ENCODE measurements at regions not wholly inside any gene's neighbourhood (a gene's known extent, or its start where the extent isn't known, plus 50 kb on each side); places are given as distances from the start of the nearest gene placed in this dataset.

DNA sequence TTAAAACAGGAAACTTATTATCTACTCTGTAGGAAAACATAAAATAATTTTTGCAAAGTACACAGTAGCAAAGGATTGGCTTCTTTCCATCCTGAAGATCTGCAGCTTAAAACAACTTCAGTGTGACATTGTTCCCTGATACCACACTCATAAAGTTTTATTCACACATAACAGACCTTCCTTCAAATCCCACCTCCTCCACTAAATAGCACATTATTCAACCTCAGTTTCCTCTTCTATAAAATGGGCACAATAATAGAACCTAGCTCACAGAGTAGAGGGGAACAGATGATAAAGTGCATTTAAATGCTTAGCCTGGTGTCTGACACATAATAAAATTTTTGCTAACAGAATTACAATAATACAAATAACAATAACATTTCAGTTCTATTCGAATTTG is 250.4 kb upstream of the RBBP8 start:
- POLR2A ChIA-PET (ENCODE audit: low non-redundant PET): no interaction called here
- no peak for TF ChIP-seq EZH2 (IDR thresholded peaks at IDR 0.05; ENCODE audit: borderline replicate concordance, low read depth, low read length, poor library complexity, severe bottlenecking)
- intact Hi-C loops (cut with micrococcal nuclease; ENCODE audit: unreplicated experiment): loop anchor here (10.0 kb wide), 1 partner anchor 78 kb away; no protein-coding TSS in a partner anchor
- CTCF ChIA-PET: no interaction called here
- Histone ChIP-seq H3K27me3 (replicated peaks; ENCODE audit: insufficient read depth, low read depth, low read length, poor library complexity) (peaks cover 18% of the 10 kb centered on the region), H3K4me1 (ENCODE audit: insufficient read depth, low read length, poor library complexity, severe bottlenecking) (no peaks in the 10 kb centered on the region), H3K9me3 (ENCODE audit: low read depth, low read length, poor library complexity, severe bottlenecking) (no peaks in the 10 kb centered on the region), H3K4me3 (ENCODE audit: low read depth, low read length, poor library complexity, severe bottlenecking) (no peak overlapping the region), H3K36me3 (ENCODE audit: insufficient read depth, low read length, poor library complexity, severe bottlenecking) (no peaks in the 10 kb centered on the region), H3K27ac (ENCODE audit: low read depth, low read length, poor library complexity, severe bottlenecking) (no peak overlapping the region)
- BruUV-seq (replicated peaks): no TSS peak
- no peak for DNase-seq (ENCODE audit: low spot score)

DNA sequence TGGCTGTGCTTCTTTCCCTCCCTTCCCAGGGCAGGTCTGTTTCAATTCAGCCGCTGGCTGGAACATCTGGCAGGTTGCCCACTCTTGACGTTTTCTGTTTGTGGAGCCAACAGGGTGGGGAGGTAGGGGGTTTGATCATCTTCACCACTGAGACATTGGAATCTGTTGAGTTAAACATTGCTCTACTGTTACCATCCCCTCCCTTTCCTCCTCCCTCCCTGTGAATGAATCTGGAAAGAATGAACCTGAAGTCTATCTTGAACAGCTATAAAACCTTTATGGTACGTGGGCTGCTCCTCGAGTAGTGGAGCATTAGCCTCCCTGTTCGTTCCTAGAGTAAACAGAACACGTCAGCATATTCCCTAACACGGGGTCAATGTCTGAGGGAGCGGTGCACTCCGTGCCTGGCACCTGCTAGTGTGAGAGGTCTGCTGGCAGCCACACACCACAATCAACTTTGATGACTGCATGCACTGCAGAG is 249.9 kb upstream of the RBBP8 start:
- TF ChIP-seq, protein P1, sequence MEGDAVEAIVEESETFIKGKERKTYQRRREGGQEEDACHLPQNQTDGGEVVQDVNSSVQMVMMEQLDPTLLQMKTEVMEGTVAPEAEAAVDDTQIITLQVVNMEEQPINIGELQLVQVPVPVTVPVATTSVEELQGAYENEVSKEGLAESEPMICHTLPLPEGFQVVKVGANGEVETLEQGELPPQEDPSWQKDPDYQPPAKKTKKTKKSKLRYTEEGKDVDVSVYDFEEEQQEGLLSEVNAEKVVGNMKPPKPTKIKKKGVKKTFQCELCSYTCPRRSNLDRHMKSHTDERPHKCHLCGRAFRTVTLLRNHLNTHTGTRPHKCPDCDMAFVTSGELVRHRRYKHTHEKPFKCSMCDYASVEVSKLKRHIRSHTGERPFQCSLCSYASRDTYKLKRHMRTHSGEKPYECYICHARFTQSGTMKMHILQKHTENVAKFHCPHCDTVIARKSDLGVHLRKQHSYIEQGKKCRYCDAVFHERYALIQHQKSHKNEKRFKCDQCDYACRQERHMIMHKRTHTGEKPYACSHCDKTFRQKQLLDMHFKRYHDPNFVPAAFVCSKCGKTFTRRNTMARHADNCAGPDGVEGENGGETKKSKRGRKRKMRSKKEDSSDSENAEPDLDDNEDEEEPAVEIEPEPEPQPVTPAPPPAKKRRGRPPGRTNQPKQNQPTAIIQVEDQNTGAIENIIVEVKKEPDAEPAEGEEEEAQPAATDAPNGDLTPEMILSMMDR (conservative IDR thresholded peaks at IDR 0.05; ENCODE audit: low read depth, low read length): no peak
- TF ChIP-seq EZH2 (IDR thresholded peaks at IDR 0.05; ENCODE audit: borderline replicate concordance, low read depth, low read length, poor library complexity, severe bottlenecking): no peak
- POLR2A ChIA-PET (ENCODE audit: low non-redundant PET): no interaction called here
- CTCF ChIA-PET: no interaction called here
- Histone ChIP-seq H3K27me3 (replicated peaks; ENCODE audit: insufficient read depth, low read depth, low read length, poor library complexity) (peaks cover 16% of the 10 kb centered on the region), H3K4me1 (ENCODE audit: insufficient read depth, low read length, poor library complexity, severe bottlenecking) (no peaks in the 10 kb centered on the region), H3K36me3 (ENCODE audit: insufficient read depth, low read length, poor library complexity, severe bottlenecking) (no peaks in the 10 kb centered on the region), H3K4me3 (ENCODE audit: low read depth, low read length, poor library complexity, severe bottlenecking) (no peak overlapping the region), H3K27ac (ENCODE audit: low read depth, low read length, poor library complexity, severe bottlenecking) (no peak overlapping the region), H3K9me3 (ENCODE audit: low read depth, low read length, poor library complexity, severe bottlenecking) (no peaks in the 10 kb centered on the region)
- intact Hi-C loops (cut with micrococcal nuclease; ENCODE audit: unreplicated experiment): loop anchor here (10.0 kb wide), 1 partner anchor 78 kb away; no protein-coding TSS in a partner anchor
- peak; percentile 9 for DNase-seq (ENCODE audit: low spot score)
- BruUV-seq (replicated peaks): no TSS peak

DNA sequence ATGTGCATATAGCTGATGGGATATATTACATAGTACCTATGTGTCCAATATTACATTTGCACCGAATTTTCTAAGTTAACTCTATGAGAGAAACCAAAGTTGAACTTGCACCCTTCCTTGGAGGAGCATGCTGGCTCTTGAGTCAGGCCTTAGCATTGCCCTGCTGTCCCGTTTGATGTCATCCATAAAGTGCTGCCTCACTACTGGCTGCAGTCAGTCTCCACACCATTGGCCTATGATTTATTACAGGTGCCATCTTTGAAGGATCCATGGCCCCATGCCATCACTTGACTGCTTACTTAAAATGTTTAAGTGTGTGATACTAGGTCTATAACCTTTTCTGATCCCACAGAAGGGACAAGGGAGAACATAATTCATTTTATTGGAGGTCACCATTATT is 249.3 kb upstream of the RBBP8 start:
- Histone ChIP-seq H3K27me3 (replicated peaks; ENCODE audit: insufficient read depth, low read depth, low read length, poor library complexity) (peaks cover 11% of the 10 kb centered on the region), H3K9me3 (ENCODE audit: low read depth, low read length, poor library complexity, severe bottlenecking) (no peaks in the 10 kb centered on the region), H3K4me3 (ENCODE audit: low read depth, low read length, poor library complexity, severe bottlenecking) (no peak overlapping the region), H3K27ac (ENCODE audit: low read depth, low read length, poor library complexity, severe bottlenecking) (no peak overlapping the region), H3K4me1 (ENCODE audit: insufficient read depth, low read length, poor library complexity, severe bottlenecking) (no peaks in the 10 kb centered on the region), H3K36me3 (ENCODE audit: insufficient read depth, low read length, poor library complexity, severe bottlenecking) (no peaks in the 10 kb centered on the region)
- intact Hi-C loops (cut with micrococcal nuclease; ENCODE audit: unreplicated experiment): loop anchor here (10.0 kb wide), 1 partner anchor 79 kb away; no protein-coding TSS in a partner anchor
- BruUV-seq (replicated peaks): no TSS peak
- ChIA-PET CTCF (no interaction called here), POLR2A (ENCODE audit: low non-redundant PET) (no interaction called here)
- no peak for DNase-seq (ENCODE audit: low spot score)
- TF ChIP-seq EZH2 (IDR thresholded peaks at IDR 0.05; ENCODE audit: borderline replicate concordance, low read depth, low read length, poor library complexity, severe bottlenecking): no peak
- TF ChIP-seq, protein P1 (conservative IDR thresholded peaks at IDR 0.05; ENCODE audit: low read depth, low read length): no peak

DNA sequence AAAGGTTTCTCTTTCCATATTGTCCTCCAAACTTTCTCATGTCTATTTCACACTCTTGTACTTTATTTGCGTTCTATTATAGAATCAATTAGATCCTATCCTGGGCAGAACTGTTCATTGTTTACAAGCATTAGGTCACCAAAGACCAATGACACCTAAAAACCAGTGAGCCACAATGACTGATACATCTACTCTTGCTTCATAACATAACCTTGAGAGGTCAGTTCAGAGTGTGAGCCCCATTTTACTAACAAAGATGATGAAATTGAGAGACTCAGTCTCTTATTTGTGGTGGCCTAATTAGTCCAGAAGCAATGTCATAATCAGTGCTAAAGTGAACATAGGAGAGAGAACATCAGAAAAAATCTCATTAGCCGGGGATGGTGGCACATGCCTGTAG is 248.9 kb upstream of the RBBP8 start:
- no peak overlapping the region for H3K4me3 ChIP-seq (ENCODE audit: low read depth, low read length, poor library complexity, severe bottlenecking)
- H3K9me3 ChIP-seq (ENCODE audit: low read depth, low read length, poor library complexity, severe bottlenecking): no peaks in the 10 kb centered on the region
- H3K36me3 ChIP-seq (ENCODE audit: insufficient read depth, low read length, poor library complexity, severe bottlenecking): no peaks in the 10 kb centered on the region
- no peak overlapping the region for H3K27ac ChIP-seq (ENCODE audit: low read depth, low read length, poor library complexity, severe bottlenecking)
- no peak for TF ChIP-seq EZH2 (IDR thresholded peaks at IDR 0.05; ENCODE audit: borderline replicate concordance, low read depth, low read length, poor library complexity, severe bottlenecking)
- ChIA-PET CTCF (no interaction called here), POLR2A (ENCODE audit: low non-redundant PET) (no interaction called here)
- H3K27me3 ChIP-seq (replicated peaks; ENCODE audit: insufficient read depth, low read depth, low read length, poor library complexity): peaks cover 11% of the 10 kb centered on the region
- no peak for DNase-seq (ENCODE audit: low spot score)
- no TSS peak for BruUV-seq (replicated peaks)
- no peaks in the 10 kb centered on the region for H3K4me1 ChIP-seq (ENCODE audit: insufficient read depth, low read length, poor library complexity, severe bottlenecking)
- intact Hi-C loops (cut with micrococcal nuclease; ENCODE audit: unreplicated experiment): loop anchor here (10.0 kb wide), 1 partner anchor 79 kb away; no protein-coding TSS in a partner anchor
